GM23338 (cell line): ENCODE measurements at regions not wholly inside any gene's neighbourhood (a gene's known extent, or its start where the extent isn't known, plus 50 kb on each side); places are given as distances from the start of the nearest gene placed in this dataset.
A peak's percentile ranks its signal among the peaks of the same experiment; 100 is the strongest.

ENCODE experiments used
- ATAC-seq: fragments of 200-7000 bp; cut with Tn5 transposase; 3 replicates; pipeline ENCODE4 v1.9.1; 2020
- DNase-seq: peaks from one replicate; pipeline ENCODE4 v3.0.0-alpha.2; 2015; ENCODE audit warnings: low spot score
- H2AFZ ChIP-seq: fragments of 200-600 bp; sonication (generic); 2 replicates; pipeline ENCODE4 v1.8.0; 2016; ENCODE audit warnings: antibody characterized with exemption, mild to moderate bottlenecking, moderate library complexity
- H3F3A ChIP-seq: fragments of 200-600 bp; sonication (generic); replicated peaks from 2 replicates; pipeline ENCODE4 v1.8.0; 2017; ENCODE audit warnings: antibody characterized with exemption, mixed run types, low read depth
- H3K27ac ChIP-seq: fragments of 200-600 bp; sonication (generic); 2 replicates; pipeline ENCODE4 v1.6.1; 2016; ENCODE audit warnings: low read depth
- H3K27me3 ChIP-seq: fragments of 200-600 bp; sonication (generic); 2 replicates; pipeline ENCODE4 v1.8.0; 2016; ENCODE audit warnings: mild to moderate bottlenecking, mixed run types, moderate library complexity; ENCODE audit not compliant: insufficient read depth
- H3K36me3 ChIP-seq: fragments of 200-600 bp; sonication (generic); 2 replicates; pipeline ENCODE4 v1.8.0; 2016; ENCODE audit warnings: mild to moderate bottlenecking; ENCODE audit not compliant: insufficient read depth
- H3K4me1 ChIP-seq: fragments of 200-600 bp; sonication (generic); 2 replicates; pipeline ENCODE4 v1.8.0; 2016; ENCODE audit warnings: mild to moderate bottlenecking, moderate library complexity; ENCODE audit not compliant: insufficient read depth
- H3K4me2 ChIP-seq: fragments of 200-600 bp; sonication (generic); 2 replicates; pipeline ENCODE4 v1.7.1; 2017; ENCODE audit warnings: mixed run types
- H3K4me3 ChIP-seq: fragments of 200-600 bp; sonication (generic); 2 replicates; pipeline ENCODE4 v1.6.1; 2016; ENCODE audit warnings: mixed run types
- H3K79me2 ChIP-seq: fragments of 200-600 bp; sonication (generic); replicated peaks from 2 replicates; pipeline ENCODE4 v1.8.0; 2017; ENCODE audit warnings: mild to moderate bottlenecking; ENCODE audit not compliant: insufficient read depth
- H3K9me2 ChIP-seq: fragments of 200-600 bp; sonication (generic); 2 replicates; pipeline ENCODE4 v1.8.0; 2017; ENCODE audit not compliant: insufficient read depth
- H4K20me1 ChIP-seq: fragments of 200-600 bp; sonication (generic); replicated peaks from 2 replicates; pipeline ENCODE4 v1.8.0; 2017; ENCODE audit warnings: mild to moderate bottlenecking; ENCODE audit not compliant: insufficient read depth
- H3K27ac Mint-ChIP-seq: 2 replicates; pipeline ENCODE4 v1.8.0; 2020; ENCODE audit warnings: inconsistent platforms, mild to moderate bottlenecking, moderate library complexity, mixed read lengths
- H3K27me3 Mint-ChIP-seq: 3 replicates; pipeline ENCODE4 v1.8.0; 2022; ENCODE audit warnings: low read depth, mild to moderate bottlenecking, moderate library complexity, mixed read lengths, inconsistent platforms; ENCODE audit not compliant: insufficient read depth, poor library complexity
- H3K36me3 Mint-ChIP-seq: 3 replicates; pipeline ENCODE4 v1.8.0; 2021; ENCODE audit warnings: low read depth, mild to moderate bottlenecking, inconsistent platforms, moderate library complexity, mixed read lengths
- H3K4me1 Mint-ChIP-seq: 3 replicates; pipeline ENCODE4 v1.8.0; 2020; ENCODE audit warnings: mild to moderate bottlenecking, inconsistent platforms, mixed read lengths
- H3K4me3 Mint-ChIP-seq: 3 replicates; pipeline ENCODE4 v1.8.0; 2021; ENCODE audit warnings: moderate library complexity, mild to moderate bottlenecking, inconsistent platforms, mixed read lengths
- H3K9me3 Mint-ChIP-seq: 3 replicates; pipeline ENCODE4 v1.8.0; 2020; ENCODE audit warnings: moderate library complexity, mild to moderate bottlenecking, inconsistent platforms, mixed read lengths
- CREB1 ChIP-seq: fragments of 250-450 bp; sonication (Bioruptor Pico); IDR thresholded peaks from 2 replicates; pipeline ENCODE4 v1.5.0; 2020; ENCODE audit warnings: low read depth, mild to moderate bottlenecking, moderate library complexity
- EZH2 ChIP-seq: fragments of 200-600 bp; sonication (generic); IDR thresholded peaks from one replicate; pipeline ENCODE4 v1.8.0; 2017; ENCODE audit warnings: antibody characterized with exemption, mild to moderate bottlenecking, low read depth; ENCODE audit not compliant: unreplicated experiment
- EZH2phosphoT487 ChIP-seq: fragments of 200-600 bp; sonication (generic); IDR thresholded peaks from one replicate; pipeline ENCODE4 v1.8.1; 2018; ENCODE audit warnings: antibody characterized with exemption; ENCODE audit not compliant: unreplicated experiment
- POLR2AphosphoS5 ChIP-seq: IDR thresholded peaks from 2 replicates; pipeline ENCODE4 v1.6.1; 2016; ENCODE audit warnings: antibody characterized with exemption, low read depth
- STAT1 ChIP-seq: IDR thresholded peaks from one replicate; pipeline ENCODE4 v1.6.1; 2016; ENCODE audit warnings: antibody characterized with exemption; ENCODE audit not compliant: unreplicated experiment
- ZNF114 ChIP-seq: fragments of 250-450 bp; sonication (Bioruptor Pico); IDR thresholded peaks from 2 replicates; pipeline ENCODE4 v1.5.0; 2020; ENCODE audit warnings: mild to moderate bottlenecking, moderate library complexity
- ZNF331 ChIP-seq: fragments of 250-450 bp; sonication (Bioruptor Pico); IDR thresholded peaks from 2 replicates; pipeline ENCODE4 v1.5.0; 2020; ENCODE audit warnings: low read depth, mild to moderate bottlenecking, moderate library complexity
- TF ChIP-seq, protein P1 (sequence below): IDR thresholded peaks from one replicate; pipeline ENCODE4 v1.6.1; 2018; ENCODE audit warnings: antibody characterized with exemption; ENCODE audit not compliant: unreplicated experiment
- TF ChIP-seq, protein P2 (sequence below): fragments of 250-450 bp; sonication (Bioruptor Pico); IDR thresholded peaks from 2 replicates; pipeline ENCODE4 v1.5.0; 2020; ENCODE audit warnings: mild to moderate bottlenecking, moderate library complexity
- TF ChIP-seq, protein P3 (sequence below): IDR thresholded peaks from 2 replicates; pipeline ENCODE4 v1.6.1; 2016; ENCODE audit warnings: antibody characterized with exemption

GRCh38 chr3:127490271-127491023 lies 100.1 kb downstream of the TPRA1 start:
- H3K4me3 ChIP-seq: no peak overlapping the region
- peaks cover 5% of the 10 kb centered on the region; the same call in 1 of the 2 replicates for H3K4me1 ChIP-seq
- H3K36me3 ChIP-seq: no peaks in the 10 kb centered on the region
- peaks cover 31% of the 10 kb centered on the region for H3K9me3 Mint-ChIP-seq
- no peak for TF ChIP-seq ZNF114 (CRISPR knock-in tag)
- TF ChIP-seq, protein P1, sequence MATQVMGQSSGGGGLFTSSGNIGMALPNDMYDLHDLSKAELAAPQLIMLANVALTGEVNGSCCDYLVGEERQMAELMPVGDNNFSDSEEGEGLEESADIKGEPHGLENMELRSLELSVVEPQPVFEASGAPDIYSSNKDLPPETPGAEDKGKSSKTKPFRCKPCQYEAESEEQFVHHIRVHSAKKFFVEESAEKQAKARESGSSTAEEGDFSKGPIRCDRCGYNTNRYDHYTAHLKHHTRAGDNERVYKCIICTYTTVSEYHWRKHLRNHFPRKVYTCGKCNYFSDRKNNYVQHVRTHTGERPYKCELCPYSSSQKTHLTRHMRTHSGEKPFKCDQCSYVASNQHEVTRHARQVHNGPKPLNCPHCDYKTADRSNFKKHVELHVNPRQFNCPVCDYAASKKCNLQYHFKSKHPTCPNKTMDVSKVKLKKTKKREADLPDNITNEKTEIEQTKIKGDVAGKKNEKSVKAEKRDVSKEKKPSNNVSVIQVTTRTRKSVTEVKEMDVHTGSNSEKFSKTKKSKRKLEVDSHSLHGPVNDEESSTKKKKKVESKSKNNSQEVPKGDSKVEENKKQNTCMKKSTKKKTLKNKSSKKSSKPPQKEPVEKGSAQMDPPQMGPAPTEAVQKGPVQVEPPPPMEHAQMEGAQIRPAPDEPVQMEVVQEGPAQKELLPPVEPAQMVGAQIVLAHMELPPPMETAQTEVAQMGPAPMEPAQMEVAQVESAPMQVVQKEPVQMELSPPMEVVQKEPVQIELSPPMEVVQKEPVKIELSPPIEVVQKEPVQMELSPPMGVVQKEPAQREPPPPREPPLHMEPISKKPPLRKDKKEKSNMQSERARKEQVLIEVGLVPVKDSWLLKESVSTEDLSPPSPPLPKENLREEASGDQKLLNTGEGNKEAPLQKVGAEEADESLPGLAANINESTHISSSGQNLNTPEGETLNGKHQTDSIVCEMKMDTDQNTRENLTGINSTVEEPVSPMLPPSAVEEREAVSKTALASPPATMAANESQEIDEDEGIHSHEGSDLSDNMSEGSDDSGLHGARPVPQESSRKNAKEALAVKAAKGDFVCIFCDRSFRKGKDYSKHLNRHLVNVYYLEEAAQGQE: no peak
- no peaks in the 10 kb centered on the region for H3K27me3 ChIP-seq
- no peak overlapping the region for H3K27ac Mint-ChIP-seq
- no peak overlapping the region for H3K4me3 Mint-ChIP-seq
- H3F3A ChIP-seq: no peaks in the 10 kb centered on the region
- H4K20me1 ChIP-seq: no peaks in the 10 kb centered on the region
- no peak overlapping the region for H2AFZ ChIP-seq
- H3K4me2 ChIP-seq: no peak overlapping the region
- H3K9me2 ChIP-seq: peaks cover 8% of the 10 kb centered on the region
- H3K36me3 Mint-ChIP-seq: peaks cover 19% of the 10 kb centered on the region
- H3K79me2 ChIP-seq: no peaks in the 10 kb centered on the region
- peak; percentile 43 for ATAC-seq
- H3K4me1 Mint-ChIP-seq: peaks cover 14% of the 10 kb centered on the region
- peaks cover 12% of the 10 kb centered on the region for H3K27me3 Mint-ChIP-seq
- no peak overlapping the region for H3K27ac ChIP-seq
- DNase-seq: no peak

GRCh38 chr3:127489357-127489756 lies 101.2 kb downstream of the TPRA1 start:
- H4K20me1 ChIP-seq: no peaks in the 10 kb centered on the region
- no peaks in the 10 kb centered on the region for H3K4me1 ChIP-seq
- H3K4me2 ChIP-seq: no peak overlapping the region
- H3K27me3 ChIP-seq: no peaks in the 10 kb centered on the region
- H3F3A ChIP-seq: no peaks in the 10 kb centered on the region
- DNase-seq (no peak), ATAC-seq (no peak)
- H3K9me2 ChIP-seq: 0 out of 2 replicates have a peak, but pooled peaks cover 5% of the 10 kb centered on the region
- Mint-ChIP-seq H3K27ac (no peak overlapping the region), H3K4me3 (no peak overlapping the region), H3K27me3 (peaks cover 14% of the 10 kb centered on the region), H3K9me3 (peaks cover 27% of the 10 kb centered on the region), H3K36me3 (peaks cover 14% of the 10 kb centered on the region), H3K4me1 (peaks cover 8% of the 10 kb centered on the region)
- no peak overlapping the region for H2AFZ ChIP-seq
- H3K4me3 ChIP-seq: no peak overlapping the region
- no peaks in the 10 kb centered on the region for H3K36me3 ChIP-seq
- H3K79me2 ChIP-seq: no peaks in the 10 kb centered on the region
- no peak overlapping the region for H3K27ac ChIP-seq
- TF ChIP-seq, protein P2, sequence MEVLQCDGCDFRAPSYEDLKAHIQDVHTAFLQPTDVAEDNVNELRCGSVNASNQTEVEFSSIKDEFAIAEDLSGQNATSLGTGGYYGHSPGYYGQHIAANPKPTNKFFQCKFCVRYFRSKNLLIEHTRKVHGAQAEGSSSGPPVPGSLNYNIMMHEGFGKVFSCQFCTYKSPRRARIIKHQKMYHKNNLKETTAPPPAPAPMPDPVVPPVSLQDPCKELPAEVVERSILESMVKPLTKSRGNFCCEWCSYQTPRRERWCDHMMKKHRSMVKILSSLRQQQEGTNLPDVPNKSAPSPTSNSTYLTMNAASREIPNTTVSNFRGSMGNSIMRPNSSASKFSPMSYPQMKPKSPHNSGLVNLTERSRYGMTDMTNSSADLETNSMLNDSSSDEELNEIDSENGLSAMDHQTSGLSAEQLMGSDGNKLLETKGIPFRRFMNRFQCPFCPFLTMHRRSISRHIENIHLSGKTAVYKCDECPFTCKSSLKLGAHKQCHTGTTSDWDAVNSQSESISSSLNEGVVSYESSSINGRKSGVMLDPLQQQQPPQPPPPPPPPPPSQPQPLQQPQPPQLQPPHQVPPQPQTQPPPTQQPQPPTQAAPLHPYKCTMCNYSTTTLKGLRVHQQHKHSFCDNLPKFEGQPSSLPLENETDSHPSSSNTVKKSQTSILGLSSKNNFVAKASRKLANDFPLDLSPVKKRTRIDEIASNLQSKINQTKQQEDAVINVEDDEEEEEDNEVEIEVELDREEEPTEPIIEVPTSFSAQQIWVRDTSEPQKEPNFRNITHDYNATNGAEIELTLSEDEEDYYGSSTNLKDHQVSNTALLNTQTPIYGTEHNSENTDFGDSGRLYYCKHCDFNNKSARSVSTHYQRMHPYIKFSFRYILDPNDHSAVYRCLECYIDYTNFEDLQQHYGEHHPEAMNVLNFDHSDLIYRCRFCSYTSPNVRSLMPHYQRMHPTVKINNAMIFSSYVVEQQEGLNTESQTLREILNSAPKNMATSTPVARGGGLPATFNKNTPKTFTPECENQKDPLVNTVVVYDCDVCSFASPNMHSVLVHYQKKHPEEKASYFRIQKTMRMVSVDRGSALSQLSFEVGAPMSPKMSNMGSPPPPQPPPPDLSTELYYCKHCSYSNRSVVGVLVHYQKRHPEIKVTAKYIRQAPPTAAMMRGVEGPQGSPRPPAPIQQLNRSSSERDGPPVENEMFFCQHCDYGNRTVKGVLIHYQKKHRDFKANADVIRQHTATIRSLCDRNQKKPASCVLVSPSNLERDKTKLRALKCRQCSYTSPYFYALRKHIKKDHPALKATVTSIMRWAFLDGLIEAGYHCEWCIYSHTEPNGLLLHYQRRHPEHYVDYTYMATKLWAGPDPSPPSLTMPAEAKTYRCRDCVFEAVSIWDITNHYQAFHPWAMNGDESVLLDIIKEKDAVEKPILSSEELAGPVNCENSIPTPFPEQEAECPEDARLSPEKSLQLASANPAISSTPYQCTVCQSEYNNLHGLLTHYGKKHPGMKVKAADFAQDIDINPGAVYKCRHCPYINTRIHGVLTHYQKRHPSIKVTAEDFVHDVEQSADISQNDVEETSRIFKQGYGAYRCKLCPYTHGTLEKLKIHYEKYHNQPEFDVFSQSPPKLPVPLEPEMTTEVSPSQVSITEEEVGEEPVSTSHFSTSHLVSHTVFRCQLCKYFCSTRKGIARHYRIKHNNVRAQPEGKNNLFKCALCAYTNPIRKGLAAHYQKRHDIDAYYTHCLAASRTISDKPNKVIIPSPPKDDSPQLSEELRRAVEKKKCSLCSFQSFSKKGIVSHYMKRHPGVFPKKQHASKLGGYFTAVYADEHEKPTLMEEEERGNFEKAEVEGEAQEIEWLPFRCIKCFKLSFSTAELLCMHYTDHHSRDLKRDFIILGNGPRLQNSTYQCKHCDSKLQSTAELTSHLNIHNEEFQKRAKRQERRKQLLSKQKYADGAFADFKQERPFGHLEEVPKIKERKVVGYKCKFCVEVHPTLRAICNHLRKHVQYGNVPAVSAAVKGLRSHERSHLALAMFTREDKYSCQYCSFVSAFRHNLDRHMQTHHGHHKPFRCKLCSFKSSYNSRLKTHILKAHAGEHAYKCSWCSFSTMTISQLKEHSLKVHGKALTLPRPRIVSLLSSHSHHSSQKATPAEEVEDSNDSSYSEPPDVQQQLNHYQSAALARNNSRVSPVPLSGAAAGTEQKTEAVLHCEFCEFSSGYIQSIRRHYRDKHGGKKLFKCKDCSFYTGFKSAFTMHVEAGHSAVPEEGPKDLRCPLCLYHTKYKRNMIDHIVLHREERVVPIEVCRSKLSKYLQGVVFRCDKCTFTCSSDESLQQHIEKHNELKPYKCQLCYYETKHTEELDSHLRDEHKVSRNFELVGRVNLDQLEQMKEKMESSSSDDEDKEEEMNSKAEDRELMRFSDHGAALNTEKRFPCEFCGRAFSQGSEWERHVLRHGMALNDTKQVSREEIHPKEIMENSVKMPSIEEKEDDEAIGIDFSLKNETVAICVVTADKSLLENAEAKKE (CRISPR knock-in tag): no peak
- TF ChIP-seq CREB1 (CRISPR knock-in tag) (no peak), STAT1 (no peak), ZNF114 (CRISPR knock-in tag) (no peak), ZNF331 (CRISPR knock-in tag) (no peak), EZH2 (no peak), POLR2AphosphoS5 (no peak), EZH2phosphoT487 (no peak)
- TF ChIP-seq, protein P3, sequence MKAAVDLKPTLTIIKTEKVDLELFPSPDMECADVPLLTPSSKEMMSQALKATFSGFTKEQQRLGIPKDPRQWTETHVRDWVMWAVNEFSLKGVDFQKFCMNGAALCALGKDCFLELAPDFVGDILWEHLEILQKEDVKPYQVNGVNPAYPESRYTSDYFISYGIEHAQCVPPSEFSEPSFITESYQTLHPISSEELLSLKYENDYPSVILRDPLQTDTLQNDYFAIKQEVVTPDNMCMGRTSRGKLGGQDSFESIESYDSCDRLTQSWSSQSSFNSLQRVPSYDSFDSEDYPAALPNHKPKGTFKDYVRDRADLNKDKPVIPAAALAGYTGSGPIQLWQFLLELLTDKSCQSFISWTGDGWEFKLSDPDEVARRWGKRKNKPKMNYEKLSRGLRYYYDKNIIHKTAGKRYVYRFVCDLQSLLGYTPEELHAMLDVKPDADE: no peak
